Thyroid gland (tissue), 4 donors: ENCODE measurements at regions not wholly inside any gene's neighbourhood (a gene's known extent, or its start where the extent isn't known, plus 50 kb on each side); places are given as distances from the start of the nearest gene placed in this dataset.

Experiments
- POLR2A ChIP-seq, 2 donors: fragments of 450-650 bp; IDR thresholded peaks; one replicate each; pipeline ENCODE4 v1.6.1; 2017; ENCODE audit warnings: antibody characterized with exemption in 2 of 2, mild to moderate bottlenecking in 2 of 2, moderate library complexity in 1 of 2
- TF ChIP-seq, protein P1 (sequence below), 6 experiments: fragments of 200-600 bp in 3 of 6; fragments of 450-650 bp in 3 of 6; sonication (generic) in 3 of 6; IDR thresholded peaks; one replicate each; pipeline ENCODE4 v1.5.1; 2016 to 2019; ENCODE audit warnings: antibody characterized with exemption in 6 of 6, mild to moderate bottlenecking in 2 of 6, inconsistent platforms in 1 of 6, moderate library complexity in 1 of 6

DNA sequence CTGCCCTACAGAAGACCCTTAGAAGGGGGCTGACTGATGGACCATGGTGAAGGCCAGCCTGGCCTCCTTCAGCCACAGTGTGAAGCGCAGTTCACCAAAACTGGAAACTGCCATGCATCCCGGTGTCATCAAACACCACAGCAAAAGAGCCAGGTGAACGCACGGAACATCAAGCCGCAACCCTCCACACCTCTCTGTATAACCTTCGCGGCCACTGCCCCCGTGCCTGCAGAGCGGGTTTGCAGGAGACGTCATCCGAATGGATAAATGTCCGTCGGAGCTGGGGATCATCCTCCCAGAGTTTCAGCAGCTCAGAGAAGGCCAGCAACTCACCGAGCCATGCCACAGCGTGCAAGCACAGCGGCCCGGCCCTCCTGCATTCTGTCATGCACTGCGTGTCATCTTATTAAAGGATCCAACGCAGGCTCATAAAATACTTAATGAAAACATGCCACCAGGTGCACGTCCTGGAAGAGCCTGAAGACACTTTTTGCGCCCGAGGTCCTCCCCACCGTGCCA is 309.9 kb downstream of the BRD1 start:
- TF ChIP-seq, protein P1, sequence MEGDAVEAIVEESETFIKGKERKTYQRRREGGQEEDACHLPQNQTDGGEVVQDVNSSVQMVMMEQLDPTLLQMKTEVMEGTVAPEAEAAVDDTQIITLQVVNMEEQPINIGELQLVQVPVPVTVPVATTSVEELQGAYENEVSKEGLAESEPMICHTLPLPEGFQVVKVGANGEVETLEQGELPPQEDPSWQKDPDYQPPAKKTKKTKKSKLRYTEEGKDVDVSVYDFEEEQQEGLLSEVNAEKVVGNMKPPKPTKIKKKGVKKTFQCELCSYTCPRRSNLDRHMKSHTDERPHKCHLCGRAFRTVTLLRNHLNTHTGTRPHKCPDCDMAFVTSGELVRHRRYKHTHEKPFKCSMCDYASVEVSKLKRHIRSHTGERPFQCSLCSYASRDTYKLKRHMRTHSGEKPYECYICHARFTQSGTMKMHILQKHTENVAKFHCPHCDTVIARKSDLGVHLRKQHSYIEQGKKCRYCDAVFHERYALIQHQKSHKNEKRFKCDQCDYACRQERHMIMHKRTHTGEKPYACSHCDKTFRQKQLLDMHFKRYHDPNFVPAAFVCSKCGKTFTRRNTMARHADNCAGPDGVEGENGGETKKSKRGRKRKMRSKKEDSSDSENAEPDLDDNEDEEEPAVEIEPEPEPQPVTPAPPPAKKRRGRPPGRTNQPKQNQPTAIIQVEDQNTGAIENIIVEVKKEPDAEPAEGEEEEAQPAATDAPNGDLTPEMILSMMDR (IDR thresholded peaks at IDR 0.05) = no peak
- no peak for TF ChIP-seq POLR2A (IDR thresholded peaks at IDR 0.05)
